ENCODE measurements at regions not wholly inside any gene's neighbourhood (a gene's known extent, or its start where the extent isn't known, plus 50 kb on each side); places are given as distances from the start of the nearest gene placed in this dataset.

DNA sequence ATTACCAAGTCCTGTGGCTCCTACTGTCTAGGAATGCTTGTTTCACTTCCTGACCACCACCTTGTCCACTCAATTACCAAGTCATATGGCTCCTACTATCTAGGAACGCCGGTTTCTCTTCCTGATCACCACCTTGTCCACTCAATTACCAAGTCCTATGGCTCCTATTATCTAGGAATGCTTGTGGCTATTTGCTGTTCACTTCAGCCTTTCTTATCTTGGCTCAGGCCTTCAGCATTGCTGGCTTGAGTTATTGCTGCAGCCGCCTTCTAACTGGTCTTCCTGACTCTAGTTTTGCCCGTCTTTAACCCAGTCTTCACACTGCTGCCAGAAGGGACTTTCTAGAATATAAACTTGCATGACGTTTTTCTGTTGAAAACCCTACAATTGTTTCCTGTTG, 82.5 kb upstream of the GAREM1 start:
- H3K27me3 Mint-ChIP-seq (ENCODE audit: low read depth in 3 of 3): peaks cover 5 to 7% (median 6%) of the 10 kb centered on the region in 3 donors
- H3K4me1 Mint-ChIP-seq: no peaks in the 10 kb centered on the region
- no peaks in the 10 kb centered on the region for H3K9me3 Mint-ChIP-seq
- intact Hi-C loops (cut with micrococcal nuclease): loop anchor here in 1 of 2 donors (5.0 kb wide), 1 partner anchor 391 kb away; no protein-coding TSS in a partner anchor
- Histone ChIP-seq H3K9ac (ENCODE audit: insufficient read depth, low read length, poor library complexity, severe bottlenecking) (no peak overlapping the region), H3K4me1 (ENCODE audit: control insufficient read depth in 1 of 2, insufficient read depth in 2 of 2, low read length in 2 of 2) (no peaks in the 10 kb centered on the region), H3K4me2 (replicated peaks; ENCODE audit: extremely low read depth, low read length, poor library complexity, severe bottlenecking) (no peak overlapping the region), H4K20me1 (ENCODE audit: insufficient read depth, low read length) (no peaks in the 10 kb centered on the region), H3K27me3 (ENCODE audit: control insufficient read depth in 2 of 2, insufficient read depth in 2 of 2, low read length in 2 of 2) (no peaks in the 10 kb centered on the region), H3K36me3 (replicated peaks in 1 of 2; ENCODE audit: control insufficient read depth in 1 of 2, insufficient read depth in 2 of 2, low read length in 2 of 2) (no peaks in the 10 kb centered on the region), H3K4me3 (replicated peaks in 1 of 3; ENCODE audit: low read depth in 2 of 3, low read length in 3 of 3) (no peak overlapping the region), H3K27ac (ENCODE audit: low read depth in 1 of 2, low read length in 2 of 2) (no peak overlapping the region), H3K79me2 (ENCODE audit: insufficient read depth, low read length) (no peaks in the 10 kb centered on the region), H3K9me3 (replicated peaks in 1 of 2; ENCODE audit: control insufficient read depth in 1 of 2, insufficient read depth in 1 of 2, low read length in 2 of 2) (no peaks in the 10 kb centered on the region), H2AFZ (ENCODE audit: insufficient read depth, low read depth, low read length, poor library complexity, severe bottlenecking) (no peak overlapping the region)
- TF ChIP-seq, protein P1, sequence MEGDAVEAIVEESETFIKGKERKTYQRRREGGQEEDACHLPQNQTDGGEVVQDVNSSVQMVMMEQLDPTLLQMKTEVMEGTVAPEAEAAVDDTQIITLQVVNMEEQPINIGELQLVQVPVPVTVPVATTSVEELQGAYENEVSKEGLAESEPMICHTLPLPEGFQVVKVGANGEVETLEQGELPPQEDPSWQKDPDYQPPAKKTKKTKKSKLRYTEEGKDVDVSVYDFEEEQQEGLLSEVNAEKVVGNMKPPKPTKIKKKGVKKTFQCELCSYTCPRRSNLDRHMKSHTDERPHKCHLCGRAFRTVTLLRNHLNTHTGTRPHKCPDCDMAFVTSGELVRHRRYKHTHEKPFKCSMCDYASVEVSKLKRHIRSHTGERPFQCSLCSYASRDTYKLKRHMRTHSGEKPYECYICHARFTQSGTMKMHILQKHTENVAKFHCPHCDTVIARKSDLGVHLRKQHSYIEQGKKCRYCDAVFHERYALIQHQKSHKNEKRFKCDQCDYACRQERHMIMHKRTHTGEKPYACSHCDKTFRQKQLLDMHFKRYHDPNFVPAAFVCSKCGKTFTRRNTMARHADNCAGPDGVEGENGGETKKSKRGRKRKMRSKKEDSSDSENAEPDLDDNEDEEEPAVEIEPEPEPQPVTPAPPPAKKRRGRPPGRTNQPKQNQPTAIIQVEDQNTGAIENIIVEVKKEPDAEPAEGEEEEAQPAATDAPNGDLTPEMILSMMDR (IDR thresholded peaks at IDR 0.05): no peak
- no peaks in the 10 kb centered on the region for H3K36me3 Mint-ChIP-seq
- no peak overlapping the region for H3K4me3 Mint-ChIP-seq
- 90% methylated on average over 3 of the region's 5 CpGs for WGBS (ENCODE audit: insufficient coverage)
- no peak overlapping the region for H3K27ac Mint-ChIP-seq
- DNase-seq: no peak

DNA sequence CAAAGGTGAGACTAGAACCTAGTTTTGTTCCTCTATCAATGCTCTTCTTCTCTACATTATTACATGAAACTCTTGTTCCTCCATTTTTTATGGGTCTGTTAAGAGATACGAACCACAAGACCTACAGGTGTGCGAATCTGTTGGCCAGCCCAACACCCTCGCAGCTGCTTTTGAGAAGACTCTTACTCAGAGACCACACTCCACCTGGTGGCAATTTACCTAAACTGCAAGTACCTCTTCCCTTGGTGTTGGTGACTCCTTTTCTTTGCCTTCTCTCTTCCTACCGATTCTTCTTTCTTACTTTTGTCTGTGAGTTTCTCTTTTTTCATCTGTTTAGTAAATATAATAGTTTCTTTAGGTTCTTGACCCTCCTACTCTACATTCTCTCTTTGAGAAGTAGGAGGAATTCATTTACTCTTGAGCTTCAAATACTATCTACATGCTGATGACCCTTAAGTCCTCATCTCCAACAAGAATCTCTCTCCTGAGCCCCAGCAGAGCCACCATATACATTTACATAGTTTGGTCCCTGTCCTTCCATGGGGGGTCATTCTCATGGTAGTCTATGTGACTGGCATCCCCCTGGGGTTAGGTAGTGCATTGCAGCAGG, 81.8 kb upstream of the GAREM1 start:
- Mint-ChIP-seq H3K36me3 (no peaks in the 10 kb centered on the region), H3K27me3 (ENCODE audit: low read depth in 3 of 3) (peaks cover 5 to 7% (median 6%) of the 10 kb centered on the region in 3 donors), H3K9me3 (no peaks in the 10 kb centered on the region), H3K4me3 (no peak overlapping the region), H3K27ac (no peak overlapping the region), H3K4me1 (no peaks in the 10 kb centered on the region)
- Histone ChIP-seq H3K4me1 (ENCODE audit: control insufficient read depth in 1 of 2, insufficient read depth in 2 of 2, low read length in 2 of 2) (no peaks in the 10 kb centered on the region), H3K79me2 (ENCODE audit: insufficient read depth, low read length) (no peaks in the 10 kb centered on the region), H3K4me2 (replicated peaks; ENCODE audit: extremely low read depth, low read length, poor library complexity, severe bottlenecking) (no peak overlapping the region), H3K27me3 (ENCODE audit: control insufficient read depth in 2 of 2, insufficient read depth in 2 of 2, low read length in 2 of 2) (no peaks in the 10 kb centered on the region), H3K36me3 (replicated peaks in 1 of 2; ENCODE audit: control insufficient read depth in 1 of 2, insufficient read depth in 2 of 2, low read length in 2 of 2) (no peaks in the 10 kb centered on the region), H3K9me3 (replicated peaks in 1 of 2; ENCODE audit: control insufficient read depth in 1 of 2, insufficient read depth in 1 of 2, low read length in 2 of 2) (no peaks in the 10 kb centered on the region), H2AFZ (ENCODE audit: insufficient read depth, low read depth, low read length, poor library complexity, severe bottlenecking) (no peak overlapping the region), H3K27ac (ENCODE audit: low read depth in 1 of 2, low read length in 2 of 2) (no peak overlapping the region), H4K20me1 (ENCODE audit: insufficient read depth, low read length) (no peaks in the 10 kb centered on the region), H3K9ac (ENCODE audit: insufficient read depth, low read length, poor library complexity, severe bottlenecking) (no peak overlapping the region), H3K4me3 (replicated peaks in 1 of 3; ENCODE audit: low read depth in 2 of 3, low read length in 3 of 3) (no peak overlapping the region)
- DNase-seq: peak; percentile 23 to 50 (median 25)
- TF ChIP-seq, protein P1 (IDR thresholded peaks at IDR 0.05): peak; percentile 87
- 0% methylated on average over 3 of the region's 4 CpGs for WGBS (ENCODE audit: insufficient coverage)
- intact Hi-C loops (cut with micrococcal nuclease): loop anchor here in 1 of 2 donors (5.0 kb wide), 1 partner anchor 390 kb away; no protein-coding TSS in a partner anchor

All from CD14-positive monocyte (primary cell).